ENCODE measurements at regions not wholly inside any gene's neighbourhood (a gene's known extent, or its start where the extent isn't known, plus 50 kb on each side); places are given as distances from the start of the nearest gene placed in this dataset.

DNA sequence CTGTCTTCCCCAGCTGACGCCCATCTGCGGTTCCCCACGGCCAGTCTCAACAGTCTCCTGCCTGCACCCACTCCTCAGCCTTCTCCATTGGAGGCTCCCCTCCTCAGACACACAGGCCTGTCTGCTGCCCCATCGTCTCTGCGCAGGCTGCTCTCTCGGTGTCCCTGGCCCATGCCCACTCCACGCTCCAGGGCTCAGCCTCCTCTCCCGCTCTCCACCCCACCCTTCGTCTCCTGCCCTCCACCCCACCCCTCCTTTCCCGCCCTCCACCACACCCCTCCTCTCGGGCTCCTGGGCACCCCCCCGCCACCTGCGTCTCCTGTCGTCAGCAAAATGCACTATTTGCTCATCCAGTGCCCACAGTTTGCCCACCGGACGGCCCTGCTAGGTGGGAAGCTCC is 119.6 kb upstream of the DIO3 start:
- no peak overlapping the region for H3K4me3 ChIP-seq (ENCODE audit: low read length)
- DNase-seq (ENCODE audit: low read depth, low spot score) = no peak

DNA sequence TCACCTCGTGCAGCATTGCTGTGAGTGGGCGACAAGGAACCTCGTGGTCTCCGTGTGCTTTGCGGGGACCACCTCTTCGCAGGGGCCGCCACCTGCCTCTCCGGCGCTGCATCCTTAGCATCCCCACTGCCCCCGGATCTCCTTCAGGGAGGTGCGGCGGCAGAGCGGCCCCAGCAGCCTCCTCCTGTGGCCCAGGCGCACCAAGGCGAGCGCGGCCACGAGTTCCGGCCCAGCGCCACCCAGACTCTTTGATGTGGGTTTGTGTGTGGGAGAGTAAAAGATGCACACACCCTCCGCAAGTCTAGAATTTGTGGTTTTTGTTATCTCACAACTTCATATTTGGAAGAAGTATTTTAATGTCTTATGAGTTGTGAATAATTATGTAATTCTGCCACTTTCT is 118.8 kb upstream of the DIO3 start:
- peak; percentile 95 for DNase-seq (ENCODE audit: low read depth, low spot score)
- no peak overlapping the region for H3K4me3 ChIP-seq (ENCODE audit: low read length)

DNA sequence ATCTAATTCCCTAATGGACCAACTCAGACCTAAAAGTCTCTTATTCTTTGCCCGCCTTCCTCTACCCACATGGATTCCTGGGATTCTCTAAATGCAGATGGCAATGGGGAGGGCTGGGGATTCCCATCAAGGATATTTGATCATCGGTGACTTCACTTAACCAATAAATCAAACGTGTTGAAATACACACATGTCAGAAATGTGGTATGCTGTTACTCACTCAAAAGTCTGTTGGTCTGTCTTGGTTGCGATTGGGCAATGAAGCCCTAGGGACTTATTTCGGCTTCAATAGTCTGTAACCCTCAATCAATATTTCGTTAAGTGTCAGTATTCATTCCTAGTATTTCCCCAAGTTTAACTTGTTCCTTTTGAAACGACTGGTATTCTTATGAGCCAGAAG is 117.2 kb upstream of the DIO3 start:
- no peak for DNase-seq (ENCODE audit: low read depth, low spot score)
- H3K4me3 ChIP-seq (ENCODE audit: low read length) = no peak overlapping the region

DNA sequence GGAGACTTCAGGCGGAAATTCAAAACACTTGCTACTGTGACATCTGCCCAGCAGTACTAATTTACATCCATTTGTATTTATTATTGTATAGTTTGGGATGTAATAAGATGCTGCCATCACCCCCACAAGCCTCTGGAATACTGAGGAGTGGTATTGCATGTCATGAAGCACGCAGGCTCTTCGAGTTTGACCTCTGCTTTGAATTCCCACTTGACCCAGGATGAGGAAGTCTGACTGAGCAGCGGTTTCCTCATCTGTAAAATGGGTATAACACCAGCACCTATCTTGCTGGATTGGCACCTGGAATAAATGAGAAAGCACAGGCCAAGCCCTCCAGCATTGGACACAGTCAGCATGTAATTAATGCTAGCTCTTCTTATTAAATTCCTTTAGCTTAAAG is 116.0 kb upstream of the DIO3 start:
- H3K4me3 ChIP-seq (ENCODE audit: low read length) = no peak overlapping the region
- no peak for DNase-seq (ENCODE audit: low read depth, low spot score)

DNA sequence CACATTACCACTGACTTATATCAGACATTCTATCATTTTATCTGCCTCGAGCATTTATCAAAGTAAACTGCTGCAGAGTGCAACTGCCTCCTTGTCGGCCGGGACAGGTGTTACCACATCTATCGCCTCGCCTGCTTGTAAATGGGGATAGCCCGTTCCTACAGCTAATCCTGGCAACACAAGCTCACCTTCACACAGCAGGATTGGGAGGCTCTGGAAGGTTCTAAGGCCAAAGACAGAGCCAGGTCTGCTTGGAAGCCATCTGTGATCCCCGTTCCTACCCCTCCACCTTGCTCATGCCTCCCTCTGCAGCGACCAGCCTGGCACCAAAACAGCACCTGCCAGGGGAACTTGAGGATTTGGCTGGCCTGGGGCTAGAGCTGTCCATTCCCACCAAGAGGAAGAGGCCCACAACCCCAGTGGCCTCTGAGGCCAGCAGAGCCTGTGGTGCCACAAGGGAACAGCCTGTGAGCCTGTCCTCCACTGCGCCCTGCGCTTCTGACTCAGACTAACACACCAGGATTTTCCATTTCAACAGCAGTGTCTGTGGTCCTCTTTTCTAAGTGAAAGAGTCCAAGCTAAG is 114.8 kb upstream of the DIO3 start:
- no peak overlapping the region for H3K4me3 ChIP-seq (ENCODE audit: low read length)
- peak; percentile 89 for DNase-seq (ENCODE audit: low read depth, low spot score)

DNA sequence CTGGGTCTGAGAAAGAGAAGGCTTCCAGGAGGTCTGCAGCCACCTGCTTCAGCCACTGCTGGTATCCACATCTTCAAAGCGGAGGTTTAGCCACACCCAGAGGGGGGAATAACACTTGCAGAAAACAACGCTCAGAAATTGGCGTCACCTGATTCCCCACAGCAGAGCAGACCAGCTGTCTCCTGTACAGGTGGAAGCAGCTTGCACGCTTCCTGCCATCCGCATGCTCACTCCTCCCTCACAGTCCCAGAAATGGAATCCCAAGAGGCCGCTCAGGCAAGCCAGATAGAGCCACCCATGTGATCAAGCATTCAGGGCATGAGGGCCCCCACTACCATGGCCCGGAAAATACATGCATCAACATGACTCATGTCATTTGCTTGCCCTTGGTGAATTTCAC is 112.2 kb upstream of the DIO3 start:
- DNase-seq (ENCODE audit: low read depth, low spot score) = peak; percentile 83
- no peak overlapping the region for H3K4me3 ChIP-seq (ENCODE audit: low read length)

DNA sequence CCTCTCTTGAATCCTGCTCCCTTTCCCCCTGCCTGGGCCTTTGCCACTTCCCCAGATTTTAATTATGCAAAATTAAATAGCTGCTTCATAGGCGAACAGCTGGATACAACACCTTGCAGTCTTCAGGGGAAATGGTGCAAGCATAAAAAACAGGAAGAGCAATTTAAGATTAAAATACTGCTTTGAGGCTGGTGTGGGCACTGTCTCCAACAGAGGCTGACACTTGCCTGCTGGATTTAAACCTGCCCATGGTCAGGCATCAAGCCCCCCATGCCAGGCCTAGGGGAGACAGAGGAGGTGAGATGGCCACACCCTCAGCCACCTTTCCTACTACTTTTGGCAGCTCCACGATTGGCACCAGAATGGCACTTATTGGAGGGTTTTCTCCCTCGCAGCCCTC is 110.1 kb upstream of the DIO3 start:
- DNase-seq (ENCODE audit: low read depth, low spot score) = no peak
- H3K4me3 ChIP-seq (ENCODE audit: low read length) = no peak overlapping the region

DNA sequence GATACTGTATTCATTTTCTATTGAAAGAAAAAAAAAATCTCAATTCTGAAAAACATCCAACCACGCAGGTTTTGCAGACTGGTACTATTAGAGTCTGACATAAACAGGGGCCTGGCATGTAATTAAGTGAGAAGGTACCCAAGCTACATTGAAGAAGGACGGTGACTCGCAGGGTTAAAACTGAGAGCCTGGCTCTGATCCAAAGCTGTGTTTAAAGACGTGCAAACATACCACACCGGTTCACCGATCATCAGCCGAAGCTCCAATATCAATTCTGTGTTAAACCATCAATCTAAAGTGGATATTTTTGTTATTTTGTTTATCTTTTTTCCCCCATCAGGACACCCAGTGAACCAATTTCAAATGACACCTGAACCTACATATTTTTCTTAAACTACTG is 108.1 kb upstream of the DIO3 start:
- DNase-seq (ENCODE audit: low read depth, low spot score) = no peak
- no peak overlapping the region for H3K4me3 ChIP-seq (ENCODE audit: low read length)

DNA sequence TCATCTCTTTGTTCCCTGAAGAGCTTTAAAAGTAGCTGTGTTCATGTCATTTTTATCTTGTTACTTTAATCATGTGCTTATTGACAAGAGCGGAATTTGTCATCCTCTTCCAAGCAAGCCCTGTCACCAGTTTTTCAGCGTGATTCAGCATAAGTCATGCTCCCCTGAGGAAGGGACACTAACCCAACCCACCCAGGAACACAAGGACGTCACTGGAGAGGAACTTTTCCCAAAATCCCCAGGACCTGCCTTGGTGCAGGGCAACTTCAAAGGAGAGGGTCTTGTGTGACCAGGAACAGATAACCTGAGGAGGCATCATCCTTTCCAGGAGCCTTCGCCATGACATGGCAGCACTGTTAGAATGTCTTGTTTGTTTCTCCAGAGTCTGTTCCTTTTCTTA is 107.1 kb upstream of the DIO3 start:
- no peak overlapping the region for H3K4me3 ChIP-seq (ENCODE audit: low read length)
- no peak for DNase-seq (ENCODE audit: low read depth, low spot score)

DNA sequence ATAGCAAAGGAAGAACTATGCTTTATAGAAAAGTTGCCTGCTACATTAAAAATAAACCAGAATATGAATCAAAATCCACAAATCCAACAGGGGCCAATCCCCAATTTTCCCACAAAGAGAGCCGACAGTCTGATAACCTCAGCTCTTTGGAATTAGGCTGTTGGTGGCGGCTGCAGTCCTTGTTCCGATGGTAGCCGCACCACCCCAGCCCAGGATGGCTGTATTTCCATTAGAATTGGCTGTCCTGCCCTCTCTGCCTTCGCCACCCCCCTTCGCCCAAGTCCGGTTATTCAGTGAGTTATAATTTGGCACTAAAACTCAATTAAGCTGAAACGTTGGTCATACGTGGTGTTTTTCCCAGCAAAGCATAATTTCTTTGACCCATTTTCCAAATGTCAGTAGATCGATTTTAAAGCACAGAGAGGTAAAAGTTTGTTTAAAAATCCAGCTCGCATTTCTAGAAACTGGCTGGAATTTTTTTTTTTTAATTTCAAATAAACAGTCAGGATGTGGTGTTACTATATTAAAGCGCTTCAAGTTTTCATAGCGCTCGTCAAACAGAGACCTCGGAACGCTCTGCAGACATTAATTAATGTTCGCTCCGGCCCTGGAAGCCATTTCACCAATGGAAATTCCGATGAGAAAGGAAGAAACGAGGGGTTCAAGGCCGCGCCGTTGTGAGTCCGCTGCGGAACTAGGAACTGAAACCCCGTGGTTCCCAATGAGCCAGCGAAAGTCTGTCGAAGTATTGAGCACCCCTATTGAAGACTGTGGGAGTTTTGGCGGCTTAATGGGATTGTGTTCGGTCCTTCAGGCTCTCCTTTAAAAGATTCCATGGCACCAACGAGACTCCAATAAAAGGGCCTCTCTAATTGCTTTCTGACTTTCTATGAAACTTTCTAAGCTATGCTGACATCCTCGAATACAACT is 104.8 kb upstream of the DIO3 start:
- no peak for DNase-seq (ENCODE audit: low read depth, low spot score)
- H3K4me3 ChIP-seq (ENCODE audit: low read length) = no peak overlapping the region

DNA sequence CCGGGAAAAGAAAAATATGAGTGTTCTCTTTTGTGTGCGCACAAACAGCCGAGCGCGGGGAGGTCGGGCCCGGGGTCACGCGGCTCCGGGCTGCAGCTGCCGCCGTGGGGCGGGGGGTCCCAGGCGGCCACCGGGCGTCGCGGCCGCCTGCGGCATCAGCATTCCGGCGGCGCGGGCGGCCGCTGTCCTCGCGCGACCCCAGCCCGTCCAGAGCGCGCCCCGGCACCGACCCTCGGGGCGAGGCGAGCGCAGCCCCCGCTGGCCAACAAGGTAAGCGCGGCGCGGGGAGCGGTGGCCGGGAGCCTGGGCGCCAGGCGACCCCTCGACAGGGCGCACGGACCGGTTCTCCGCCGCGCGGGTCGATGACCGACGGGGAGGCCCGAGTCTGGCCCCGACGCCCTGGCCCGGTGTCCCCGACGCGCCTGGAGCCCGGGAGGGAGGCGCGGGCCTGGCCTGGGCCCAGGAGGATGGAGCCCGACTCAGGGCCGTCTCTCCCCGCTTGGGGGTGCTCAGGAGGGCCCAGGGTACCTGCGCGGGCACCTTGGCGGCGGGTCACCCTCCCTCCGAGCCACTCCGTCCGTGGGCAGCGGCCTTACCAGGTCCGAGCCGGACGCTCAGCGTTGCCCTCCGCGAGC is 103.9 kb upstream of the DIO3 start:
- no peak for DNase-seq (ENCODE audit: low read depth, low spot score)

DNA sequence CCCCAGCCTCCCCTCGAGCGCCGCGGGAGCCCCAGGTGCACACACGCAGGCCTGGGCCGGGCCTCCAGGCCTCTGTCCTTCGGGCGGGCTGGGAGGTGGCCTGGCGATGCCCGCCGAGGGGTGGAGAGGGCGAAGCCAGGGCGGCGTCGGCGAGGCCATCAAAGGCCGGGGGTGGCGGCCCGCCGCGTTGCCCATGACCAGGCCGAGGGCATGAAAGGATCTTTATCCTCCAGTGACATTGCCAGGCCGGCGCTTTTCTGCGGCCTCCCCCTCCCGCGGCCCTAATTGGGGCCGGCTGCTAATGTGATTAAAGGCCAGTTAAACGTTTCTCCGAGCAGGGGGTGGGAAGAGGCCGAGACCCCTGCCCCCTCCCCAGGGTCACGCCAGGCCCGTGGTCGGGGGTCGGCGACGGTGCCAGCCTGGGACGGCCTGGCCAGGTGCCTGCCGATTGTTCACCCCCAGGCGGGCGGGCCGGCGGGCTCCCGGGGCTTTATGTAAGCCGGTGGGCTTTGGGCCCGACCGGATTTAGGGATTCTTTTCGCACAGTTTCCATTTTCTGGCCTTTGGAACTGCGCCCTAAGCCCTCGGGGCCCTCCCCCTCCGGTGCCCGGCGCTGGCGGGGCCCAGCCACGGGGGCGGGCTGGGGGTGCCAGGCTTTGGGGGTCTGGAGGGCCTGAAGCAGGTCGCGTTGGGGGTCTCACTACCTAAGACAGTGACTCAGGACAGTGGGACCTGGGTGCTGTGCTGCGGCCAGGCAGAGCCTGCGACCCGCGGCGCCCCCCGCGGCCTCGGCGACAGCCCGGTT is 103.2 kb upstream of the DIO3 start:
- DNase-seq (ENCODE audit: low read depth, low spot score) = no peak

More for the DNA sequence above, 103.9 kb upstream of the DIO3 start:
- no peak overlapping the region for H3K4me3 ChIP-seq (ENCODE audit: low read length)

DNA sequence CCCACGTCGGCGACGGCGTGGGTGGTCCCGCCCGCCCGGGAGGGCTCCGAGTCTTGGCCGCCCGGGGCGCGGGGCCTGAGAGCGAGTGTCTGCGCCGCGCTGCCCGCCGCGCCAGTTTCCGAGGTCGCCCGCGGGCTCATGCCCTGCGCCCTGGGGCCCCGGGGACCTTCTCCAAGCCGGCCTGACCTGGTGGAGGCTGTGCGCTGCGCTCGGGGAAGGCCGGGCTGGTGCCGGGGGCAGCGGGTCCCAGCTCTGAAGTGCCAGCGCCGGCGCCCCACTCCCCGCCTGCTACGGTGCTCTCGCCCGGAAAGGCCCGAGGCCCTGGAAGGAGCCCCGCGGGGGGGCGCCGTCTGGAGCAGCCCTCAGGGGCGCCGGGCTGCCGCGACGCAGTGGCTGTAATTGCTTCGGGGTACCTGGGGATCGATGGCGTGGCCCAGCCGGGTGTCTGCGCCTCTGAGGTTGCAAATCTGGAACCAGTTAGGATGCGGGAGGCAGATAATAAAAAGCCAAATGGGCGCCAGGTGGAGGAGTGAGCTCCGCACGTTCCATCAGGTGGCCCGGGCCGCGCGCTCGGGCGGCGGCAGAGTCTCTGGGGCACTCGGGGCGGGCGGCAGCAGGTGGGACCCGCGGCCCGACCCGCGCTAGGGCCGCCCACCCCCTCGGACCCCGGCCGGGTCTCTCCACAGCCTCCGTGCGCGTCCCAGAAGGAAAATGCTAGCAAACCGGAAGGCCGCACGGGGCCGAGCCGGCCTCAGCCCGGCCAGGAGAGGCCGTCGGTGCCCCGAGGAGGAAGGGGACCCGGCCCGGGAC is 102.3 kb upstream of the DIO3 start:
- H3K4me3 ChIP-seq (ENCODE audit: low read length) = no peak overlapping the region
- DNase-seq (ENCODE audit: low read depth, low spot score) = no peak

More for the DNA sequence above, 103.2 kb upstream of the DIO3 start:
- no peak overlapping the region for H3K4me3 ChIP-seq (ENCODE audit: low read length)

DNA sequence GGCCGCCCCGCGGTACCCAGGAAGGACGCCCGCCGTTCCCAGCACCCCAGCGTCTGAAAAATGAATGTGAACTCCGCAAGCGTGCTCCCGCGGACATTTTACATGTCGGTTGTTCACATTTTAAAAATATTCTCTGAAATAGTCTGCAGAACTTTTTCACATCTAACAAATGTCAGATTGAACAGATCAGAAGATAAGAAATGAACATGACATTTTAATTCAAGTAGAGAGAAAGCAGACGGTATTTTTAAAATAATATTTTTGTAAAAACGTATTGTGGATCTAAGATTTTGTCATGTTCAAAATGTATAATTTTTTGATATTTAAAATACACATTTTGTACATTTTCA is 101.8 kb upstream of the DIO3 start:
- H3K4me3 ChIP-seq (ENCODE audit: low read length) = no peak overlapping the region
- DNase-seq (ENCODE audit: low read depth, low spot score) = no peak

DNA sequence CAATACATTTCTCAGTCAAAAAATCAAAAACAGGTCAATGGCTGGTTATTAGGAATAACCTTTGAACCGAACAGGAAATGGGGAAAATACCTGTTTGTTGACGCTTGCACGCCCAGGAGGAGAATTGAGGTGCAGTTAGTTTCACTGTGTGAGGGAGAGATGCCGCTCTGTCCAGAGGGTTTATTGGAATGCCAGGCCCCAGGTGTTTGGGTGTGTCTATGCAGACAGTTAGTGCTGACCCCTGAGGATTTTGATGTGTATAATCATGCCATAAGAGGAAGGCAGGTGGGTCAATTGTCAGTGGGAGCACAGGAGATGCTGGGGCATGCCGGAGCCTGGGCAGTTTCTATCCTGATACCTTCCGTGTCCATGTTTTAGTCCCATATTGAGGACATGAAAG is 100.8 kb upstream of the DIO3 start:
- DNase-seq (ENCODE audit: low read depth, low spot score) = no peak
- H3K4me3 ChIP-seq (ENCODE audit: low read length) = no peak overlapping the region

DNA sequence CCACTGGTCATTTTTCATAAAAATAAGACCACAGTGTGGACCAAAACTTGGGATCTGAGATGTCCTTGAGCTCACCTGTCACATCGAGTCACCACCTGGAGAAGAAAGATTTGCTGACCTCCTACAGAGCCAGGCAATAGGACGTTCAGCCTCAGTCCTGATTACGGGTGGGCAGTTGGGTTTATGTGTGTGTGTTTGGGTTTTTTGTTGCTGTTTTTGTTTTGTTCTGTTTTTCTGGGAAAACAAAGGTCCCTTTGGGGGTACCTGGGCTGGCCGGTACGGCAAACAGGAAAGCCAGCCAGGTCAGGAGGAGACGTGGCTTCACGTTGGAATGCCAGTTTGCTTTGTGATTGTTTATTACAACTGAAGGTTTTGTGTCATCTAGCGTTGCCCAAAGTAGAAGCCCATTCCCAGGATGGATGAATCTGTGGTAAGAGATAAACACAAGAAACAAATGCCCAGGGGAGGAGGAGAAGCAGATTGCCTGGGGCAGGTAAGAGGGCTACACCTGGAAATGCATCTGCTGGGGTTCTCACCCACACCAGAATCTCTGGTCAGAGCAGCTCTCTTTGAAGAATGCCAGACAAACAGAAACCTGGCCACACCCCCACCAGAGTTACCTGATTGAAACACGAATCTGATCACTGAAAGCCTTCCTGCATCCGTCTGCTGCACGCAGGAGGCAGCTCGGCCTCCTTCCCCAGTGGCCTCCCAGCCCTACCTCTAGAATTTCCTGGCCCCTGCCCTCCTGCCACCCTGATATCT is 100.1 kb upstream of the DIO3 start:
- H3K4me3 ChIP-seq (ENCODE audit: low read length) = no peak overlapping the region
- DNase-seq (ENCODE audit: low read depth, low spot score) = no peak

DNA sequence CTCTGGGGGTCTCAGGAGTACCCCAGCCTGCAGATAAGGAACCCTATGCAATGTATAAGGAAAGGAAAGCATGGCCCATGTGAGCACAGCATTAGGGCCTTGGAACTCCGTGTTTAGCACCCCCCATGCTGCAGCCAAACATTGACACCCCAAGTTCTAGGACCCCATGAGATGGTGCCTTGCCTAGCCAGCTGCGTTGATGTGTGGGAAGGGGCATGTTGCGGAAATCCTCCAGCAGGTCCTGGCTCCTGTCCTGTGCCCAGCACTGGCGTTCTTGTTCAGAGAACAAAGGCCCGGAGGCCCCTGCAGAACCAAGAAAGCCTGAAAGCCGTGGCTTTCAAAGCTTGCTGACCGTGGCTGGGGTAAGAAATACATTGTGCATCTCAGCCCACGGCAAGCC is 99.4 kb upstream of the DIO3 start:
- no peak overlapping the region for H3K4me3 ChIP-seq (ENCODE audit: low read length)
- no peak for DNase-seq (ENCODE audit: low read depth, low spot score)
